Mammary epithelial cell (primary cell): ENCODE measurements at regions not wholly inside any gene's neighbourhood (a gene's known extent, or its start where the extent isn't known, plus 50 kb on each side); places are given as distances from the start of the nearest gene placed in this dataset.

Experiments
- EZH2 ChIP-seq: IDR thresholded peaks from 2 replicates; pipeline ENCODE4 v1.6.1; 2012; ENCODE audit warnings: low read length, inconsistent platforms, borderline replicate concordance
- TF ChIP-seq, protein P1 (sequence below), 2 donors: IDR thresholded peaks in 1 of 2; conservative IDR thresholded peaks in 1 of 2; 2 replicates each; pipeline ENCODE4 v1.5.1; 2011 to 2012; ENCODE audit warnings: inconsistent platforms in 2 of 2, low read length in 2 of 2, mild to moderate bottlenecking in 2 of 2, control low read depth in 1 of 2, low read depth in 1 of 2; ENCODE audit not compliant: insufficient read depth in 1 of 2; ENCODE audit errors: extremely low read depth in 1 of 2

DNA sequence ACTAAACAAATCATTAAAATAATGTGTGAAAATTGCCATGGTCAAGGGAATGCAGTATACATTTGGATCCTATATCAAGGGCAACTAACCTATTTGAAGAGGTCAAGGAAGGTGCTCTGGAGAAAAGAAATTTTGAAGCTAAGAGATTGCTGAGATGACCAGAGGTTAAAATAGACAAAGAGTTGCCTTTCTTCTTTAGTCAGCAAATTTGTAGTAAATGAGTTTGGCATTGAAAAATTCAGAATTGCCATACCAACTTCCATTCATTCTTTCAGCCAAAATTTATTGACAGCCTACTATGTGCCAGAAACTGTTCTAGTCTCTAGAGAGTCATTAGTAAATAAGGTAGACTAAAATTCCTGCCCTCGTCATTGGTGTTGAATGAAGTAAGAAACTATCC lies 396.2 kb downstream of the BCL11A start:
- TF ChIP-seq, protein P1, sequence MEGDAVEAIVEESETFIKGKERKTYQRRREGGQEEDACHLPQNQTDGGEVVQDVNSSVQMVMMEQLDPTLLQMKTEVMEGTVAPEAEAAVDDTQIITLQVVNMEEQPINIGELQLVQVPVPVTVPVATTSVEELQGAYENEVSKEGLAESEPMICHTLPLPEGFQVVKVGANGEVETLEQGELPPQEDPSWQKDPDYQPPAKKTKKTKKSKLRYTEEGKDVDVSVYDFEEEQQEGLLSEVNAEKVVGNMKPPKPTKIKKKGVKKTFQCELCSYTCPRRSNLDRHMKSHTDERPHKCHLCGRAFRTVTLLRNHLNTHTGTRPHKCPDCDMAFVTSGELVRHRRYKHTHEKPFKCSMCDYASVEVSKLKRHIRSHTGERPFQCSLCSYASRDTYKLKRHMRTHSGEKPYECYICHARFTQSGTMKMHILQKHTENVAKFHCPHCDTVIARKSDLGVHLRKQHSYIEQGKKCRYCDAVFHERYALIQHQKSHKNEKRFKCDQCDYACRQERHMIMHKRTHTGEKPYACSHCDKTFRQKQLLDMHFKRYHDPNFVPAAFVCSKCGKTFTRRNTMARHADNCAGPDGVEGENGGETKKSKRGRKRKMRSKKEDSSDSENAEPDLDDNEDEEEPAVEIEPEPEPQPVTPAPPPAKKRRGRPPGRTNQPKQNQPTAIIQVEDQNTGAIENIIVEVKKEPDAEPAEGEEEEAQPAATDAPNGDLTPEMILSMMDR (conservative IDR thresholded peaks at IDR 0.05 in 1 of 2, IDR thresholded peaks at IDR 0.05 in 1 of 2; ENCODE audit: extremely low read depth in 1 of 2, insufficient read depth in 1 of 2, low read depth in 1 of 2, low read length in 2 of 2): no peak
- no peak for TF ChIP-seq EZH2
